IPS DF 6.9 (cell line): ENCODE measurements at regions not wholly inside any gene's neighbourhood (a gene's known extent, or its start where the extent isn't known, plus 50 kb on each side); places are given as distances from the start of the nearest gene placed in this dataset.

Experiments used
- DNase-seq: peaks from one replicate; pipeline ENCODE4 v3.0.0-alpha.2; 2013; ENCODE audit warnings: low read depth, low spot score
- H3K27ac ChIP-seq: one replicate; pipeline ENCODE4 v1.5.1; 2013; ENCODE audit warnings: low read length, control low read depth
- H3K27me3 ChIP-seq: 2 replicates; pipeline ENCODE4 v1.6.1; 2013; ENCODE audit warnings: mild to moderate bottlenecking, low read length; ENCODE audit not compliant: control insufficient read depth, insufficient read depth
- H3K36me3 ChIP-seq: 2 replicates; pipeline ENCODE4 v1.6.1; 2013; ENCODE audit warnings: low read length; ENCODE audit not compliant: control insufficient read depth, insufficient read depth
- H3K4me1 ChIP-seq: 2 replicates; pipeline ENCODE4 v1.6.1; 2013; ENCODE audit warnings: low read length; ENCODE audit not compliant: control insufficient read depth, insufficient read depth
- H3K4me3 ChIP-seq: 2 replicates; pipeline ENCODE4 v1.5.1; 2013; ENCODE audit warnings: mild to moderate bottlenecking, low read length
- H3K9me3 ChIP-seq: 2 replicates; pipeline ENCODE4 v1.6.1; 2013; ENCODE audit warnings: low read length, inconsistent platforms; ENCODE audit not compliant: control insufficient read depth, insufficient read depth
- WGBS: extraction: QIAGEN DNeasy Blood & Tissue Kit; methylation state at CpG from one replicate; pipeline ENCODE4 v1.1.7; 2013; ENCODE audit warnings: mixed read lengths, missing lambda C conversion rate; ENCODE audit not compliant: insufficient read length, insufficient coverage; 5-methylcytosine and 5-hydroxymethylcytosine counted together

GRCh38 chr9:129385211-129385934 is 207.3 kb upstream of the IER5L start:
- no peak overlapping the region for H3K27ac ChIP-seq
- WGBS = no CpG with 5 or more reads among the region's 11 CpGs
- peaks cover 8% of the 10 kb centered on the region for H3K4me1 ChIP-seq
- no peak overlapping the region for H3K4me3 ChIP-seq
- no peak for DNase-seq
- no peaks in the 10 kb centered on the region for H3K27me3 ChIP-seq
- no peaks in the 10 kb centered on the region for H3K36me3 ChIP-seq
- H3K9me3 ChIP-seq = no peaks in the 10 kb centered on the region

- DNase-seq = no peak
- no peaks in the 10 kb centered on the region for H3K27me3 ChIP-seq
- no peak overlapping the region for H3K27ac ChIP-seq
- H3K36me3 ChIP-seq = no peaks in the 10 kb centered on the region
- peaks cover 8% of the 10 kb centered on the region for H3K4me1 ChIP-seq
- no peaks in the 10 kb centered on the region for H3K9me3 ChIP-seq
- no peak overlapping the region for H3K4me3 ChIP-seq
- no CpG with 5 or more reads among the region's 11 CpGs for WGBS
Measured at GRCh38 chr9:129384491-129385210, 206.6 kb upstream of the IER5L start.

GRCh38 chr9:129383561-129384490 is 205.8 kb upstream of the IER5L start:
- Histone ChIP-seq H3K4me1 (peaks cover 8% of the 10 kb centered on the region), H3K9me3 (no peaks in the 10 kb centered on the region), H3K4me3 (peak overlapping the region; percentile 41; the same call in 1 of the 2 replicates), H3K27ac (no peak overlapping the region), H3K36me3 (no peaks in the 10 kb centered on the region), H3K27me3 (no peaks in the 10 kb centered on the region)
- no CpG with 5 or more reads among the region's 65 CpGs for WGBS
- DNase-seq = no peak

- no peaks in the 10 kb centered on the region for H3K36me3 ChIP-seq
- WGBS = no CpG with 5 or more reads among the region's 29 CpGs
- H3K27ac ChIP-seq = no peak overlapping the region
- peak overlapping the region; percentile 41; the same call in 1 of the 2 replicates for H3K4me3 ChIP-seq
- no peaks in the 10 kb centered on the region for H3K27me3 ChIP-seq
- DNase-seq = no peak
- H3K9me3 ChIP-seq = no peaks in the 10 kb centered on the region
- H3K4me1 ChIP-seq = peaks cover 8% of the 10 kb centered on the region
Measured at GRCh38 chr9:129383019-129383560, 205.0 kb upstream of the IER5L start.

DNA sequence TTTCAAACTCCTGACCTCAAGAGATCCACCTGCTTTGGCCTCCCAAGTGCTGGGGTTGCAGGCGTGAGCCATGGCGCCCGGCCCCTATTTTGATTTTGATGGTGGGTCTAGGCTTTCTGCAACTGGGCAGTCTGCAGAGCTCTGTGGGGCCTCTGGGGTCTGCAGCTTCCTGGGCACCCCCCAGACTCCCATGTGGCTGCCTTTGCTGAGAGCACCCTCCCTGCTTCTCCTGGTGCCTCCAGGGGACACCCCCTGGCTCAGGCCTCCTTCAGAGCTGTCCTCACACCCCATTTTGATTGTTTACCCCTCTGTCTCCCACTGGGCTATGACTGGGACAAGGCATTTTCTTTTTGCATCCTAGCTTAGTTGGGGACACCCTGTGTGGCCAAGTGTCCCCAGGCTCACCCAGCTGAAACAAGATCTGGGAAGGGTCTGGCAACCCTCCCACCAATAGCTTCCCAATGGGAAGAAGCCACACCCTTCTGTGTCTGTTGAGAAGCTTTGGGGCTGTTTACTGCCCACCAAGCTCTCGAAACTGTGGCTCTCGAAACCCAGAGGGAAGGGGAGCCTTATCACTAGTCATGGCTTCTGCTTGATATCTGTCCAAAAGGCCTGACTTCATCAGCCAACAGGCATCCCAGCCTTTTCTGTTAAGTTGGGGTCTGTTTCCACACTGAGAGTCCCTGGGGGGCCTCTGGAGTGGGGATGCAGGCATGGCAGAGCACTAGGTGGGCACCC is 204.4 kb upstream of the IER5L start:
- no peaks in the 10 kb centered on the region for H3K27me3 ChIP-seq
- no peaks in the 10 kb centered on the region for H3K9me3 ChIP-seq
- no peak overlapping the region for H3K27ac ChIP-seq
- H3K4me1 ChIP-seq = peaks cover 8% of the 10 kb centered on the region
- H3K4me3 ChIP-seq = no peak overlapping the region
- WGBS = no CpG with 5 or more reads among the region's 5 CpGs
- no peak for DNase-seq
- H3K36me3 ChIP-seq = no peaks in the 10 kb centered on the region

GRCh38 chr9:129381481-129381957 is 203.5 kb upstream of the IER5L start:
- no peak for DNase-seq
- Histone ChIP-seq H3K36me3 (no peaks in the 10 kb centered on the region), H3K4me1 (peaks cover 8% of the 10 kb centered on the region), H3K27ac (no peak overlapping the region), H3K4me3 (no peak overlapping the region), H3K27me3 (no peaks in the 10 kb centered on the region), H3K9me3 (no peaks in the 10 kb centered on the region)
- WGBS = no CpG with 5 or more reads among the region's 12 CpGs

DNA sequence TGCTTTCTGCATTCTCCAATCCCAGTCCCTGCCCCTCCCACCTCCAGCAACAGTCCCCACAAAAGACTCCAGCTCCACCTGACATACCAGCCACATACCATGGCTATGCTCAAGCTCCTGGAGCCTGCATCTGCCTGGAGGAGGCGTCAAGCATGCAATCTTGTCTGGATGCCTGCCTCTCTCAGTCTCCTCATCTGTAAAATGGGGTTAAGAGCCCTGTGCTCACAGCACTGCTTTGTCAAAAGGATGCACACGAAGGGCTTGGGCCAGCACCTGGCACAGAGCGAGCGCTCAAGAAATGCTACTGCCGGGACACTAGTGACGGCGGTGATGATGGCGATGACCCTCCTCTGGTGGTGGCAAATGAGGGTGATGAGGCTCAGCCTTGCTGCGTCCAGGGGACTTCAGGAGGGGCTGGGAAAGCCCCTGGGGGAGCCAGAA is 202.9 kb upstream of the IER5L start:
- no CpG with 5 or more reads among the region's 9 CpGs for WGBS
- Histone ChIP-seq H3K27ac (no peak overlapping the region), H3K4me3 (no peak overlapping the region), H3K36me3 (no peaks in the 10 kb centered on the region), H3K4me1 (peaks cover 8% of the 10 kb centered on the region), H3K9me3 (no peaks in the 10 kb centered on the region), H3K27me3 (no peaks in the 10 kb centered on the region)
- DNase-seq = no peak

- Histone ChIP-seq H3K36me3 (no peaks in the 10 kb centered on the region), H3K27me3 (no peaks in the 10 kb centered on the region), H3K9me3 (no peaks in the 10 kb centered on the region), H3K27ac (no peak overlapping the region), H3K4me1 (peaks cover 8% of the 10 kb centered on the region), H3K4me3 (no peak overlapping the region)
- no peak for DNase-seq
- WGBS = no CpG with 5 or more reads among the region's 8 CpGs
Measured at GRCh38 chr9:129379886-129380285, 201.8 kb upstream of the IER5L start.

- Histone ChIP-seq H3K4me3 (no peak overlapping the region), H3K9me3 (no peaks in the 10 kb centered on the region), H3K27ac (no peak overlapping the region), H3K27me3 (no peaks in the 10 kb centered on the region), H3K36me3 (no peaks in the 10 kb centered on the region), H3K4me1 (peaks cover 8% of the 10 kb centered on the region)
- no CpG with 5 or more reads among the region's 16 CpGs for WGBS
- no peak for DNase-seq
Measured at GRCh38 chr9:129379181-129379836, 201.2 kb upstream of the IER5L start.
